ENCODE measurements at regions not wholly inside any gene's neighbourhood (a gene's known extent, or its start where the extent isn't known, plus 50 kb on each side); places are given as distances from the start of the nearest gene placed in this dataset.

DNA sequence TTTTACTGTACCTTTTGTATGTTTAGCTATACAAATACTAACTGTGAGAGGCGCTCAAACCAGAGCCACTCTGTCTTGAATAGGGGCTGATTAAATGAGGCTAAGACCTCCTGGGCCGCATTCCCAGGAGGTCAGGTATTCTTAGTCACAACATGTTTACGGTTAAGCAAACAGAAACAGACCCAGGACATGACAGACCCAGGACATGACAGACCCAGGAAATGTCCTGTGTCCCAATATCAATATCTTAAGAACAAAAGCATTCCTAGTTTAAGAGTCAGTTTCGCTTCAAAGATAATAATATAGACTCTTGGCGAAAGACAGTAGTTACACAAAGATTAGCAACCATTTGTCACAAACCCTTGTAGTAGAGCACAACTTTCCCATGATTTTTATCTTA is 304.5 kb downstream of the CCSER2 start:
- TF ChIP-seq, protein P1, sequence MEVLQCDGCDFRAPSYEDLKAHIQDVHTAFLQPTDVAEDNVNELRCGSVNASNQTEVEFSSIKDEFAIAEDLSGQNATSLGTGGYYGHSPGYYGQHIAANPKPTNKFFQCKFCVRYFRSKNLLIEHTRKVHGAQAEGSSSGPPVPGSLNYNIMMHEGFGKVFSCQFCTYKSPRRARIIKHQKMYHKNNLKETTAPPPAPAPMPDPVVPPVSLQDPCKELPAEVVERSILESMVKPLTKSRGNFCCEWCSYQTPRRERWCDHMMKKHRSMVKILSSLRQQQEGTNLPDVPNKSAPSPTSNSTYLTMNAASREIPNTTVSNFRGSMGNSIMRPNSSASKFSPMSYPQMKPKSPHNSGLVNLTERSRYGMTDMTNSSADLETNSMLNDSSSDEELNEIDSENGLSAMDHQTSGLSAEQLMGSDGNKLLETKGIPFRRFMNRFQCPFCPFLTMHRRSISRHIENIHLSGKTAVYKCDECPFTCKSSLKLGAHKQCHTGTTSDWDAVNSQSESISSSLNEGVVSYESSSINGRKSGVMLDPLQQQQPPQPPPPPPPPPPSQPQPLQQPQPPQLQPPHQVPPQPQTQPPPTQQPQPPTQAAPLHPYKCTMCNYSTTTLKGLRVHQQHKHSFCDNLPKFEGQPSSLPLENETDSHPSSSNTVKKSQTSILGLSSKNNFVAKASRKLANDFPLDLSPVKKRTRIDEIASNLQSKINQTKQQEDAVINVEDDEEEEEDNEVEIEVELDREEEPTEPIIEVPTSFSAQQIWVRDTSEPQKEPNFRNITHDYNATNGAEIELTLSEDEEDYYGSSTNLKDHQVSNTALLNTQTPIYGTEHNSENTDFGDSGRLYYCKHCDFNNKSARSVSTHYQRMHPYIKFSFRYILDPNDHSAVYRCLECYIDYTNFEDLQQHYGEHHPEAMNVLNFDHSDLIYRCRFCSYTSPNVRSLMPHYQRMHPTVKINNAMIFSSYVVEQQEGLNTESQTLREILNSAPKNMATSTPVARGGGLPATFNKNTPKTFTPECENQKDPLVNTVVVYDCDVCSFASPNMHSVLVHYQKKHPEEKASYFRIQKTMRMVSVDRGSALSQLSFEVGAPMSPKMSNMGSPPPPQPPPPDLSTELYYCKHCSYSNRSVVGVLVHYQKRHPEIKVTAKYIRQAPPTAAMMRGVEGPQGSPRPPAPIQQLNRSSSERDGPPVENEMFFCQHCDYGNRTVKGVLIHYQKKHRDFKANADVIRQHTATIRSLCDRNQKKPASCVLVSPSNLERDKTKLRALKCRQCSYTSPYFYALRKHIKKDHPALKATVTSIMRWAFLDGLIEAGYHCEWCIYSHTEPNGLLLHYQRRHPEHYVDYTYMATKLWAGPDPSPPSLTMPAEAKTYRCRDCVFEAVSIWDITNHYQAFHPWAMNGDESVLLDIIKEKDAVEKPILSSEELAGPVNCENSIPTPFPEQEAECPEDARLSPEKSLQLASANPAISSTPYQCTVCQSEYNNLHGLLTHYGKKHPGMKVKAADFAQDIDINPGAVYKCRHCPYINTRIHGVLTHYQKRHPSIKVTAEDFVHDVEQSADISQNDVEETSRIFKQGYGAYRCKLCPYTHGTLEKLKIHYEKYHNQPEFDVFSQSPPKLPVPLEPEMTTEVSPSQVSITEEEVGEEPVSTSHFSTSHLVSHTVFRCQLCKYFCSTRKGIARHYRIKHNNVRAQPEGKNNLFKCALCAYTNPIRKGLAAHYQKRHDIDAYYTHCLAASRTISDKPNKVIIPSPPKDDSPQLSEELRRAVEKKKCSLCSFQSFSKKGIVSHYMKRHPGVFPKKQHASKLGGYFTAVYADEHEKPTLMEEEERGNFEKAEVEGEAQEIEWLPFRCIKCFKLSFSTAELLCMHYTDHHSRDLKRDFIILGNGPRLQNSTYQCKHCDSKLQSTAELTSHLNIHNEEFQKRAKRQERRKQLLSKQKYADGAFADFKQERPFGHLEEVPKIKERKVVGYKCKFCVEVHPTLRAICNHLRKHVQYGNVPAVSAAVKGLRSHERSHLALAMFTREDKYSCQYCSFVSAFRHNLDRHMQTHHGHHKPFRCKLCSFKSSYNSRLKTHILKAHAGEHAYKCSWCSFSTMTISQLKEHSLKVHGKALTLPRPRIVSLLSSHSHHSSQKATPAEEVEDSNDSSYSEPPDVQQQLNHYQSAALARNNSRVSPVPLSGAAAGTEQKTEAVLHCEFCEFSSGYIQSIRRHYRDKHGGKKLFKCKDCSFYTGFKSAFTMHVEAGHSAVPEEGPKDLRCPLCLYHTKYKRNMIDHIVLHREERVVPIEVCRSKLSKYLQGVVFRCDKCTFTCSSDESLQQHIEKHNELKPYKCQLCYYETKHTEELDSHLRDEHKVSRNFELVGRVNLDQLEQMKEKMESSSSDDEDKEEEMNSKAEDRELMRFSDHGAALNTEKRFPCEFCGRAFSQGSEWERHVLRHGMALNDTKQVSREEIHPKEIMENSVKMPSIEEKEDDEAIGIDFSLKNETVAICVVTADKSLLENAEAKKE (CRISPR knock-in tag; IDR thresholded peaks at IDR 0.05) = no peak
- TF ChIP-seq CTCF (conservative IDR thresholded peaks at IDR 0.05; ENCODE audit: low read depth in 2 of 2) (no peak), POLR2AphosphoS5 (IDR thresholded peaks at IDR 0.05; ENCODE audit: low read depth) (no peak), EZH2phosphoT487 (IDR thresholded peaks at IDR 0.05; ENCODE audit: unreplicated experiment) (no peak), ZNF331 (CRISPR knock-in tag; IDR thresholded peaks at IDR 0.05; ENCODE audit: low read depth) (no peak), EZH2 (IDR thresholded peaks at IDR 0.05; ENCODE audit: low read depth, unreplicated experiment) (no peak), CREB1 (CRISPR knock-in tag; IDR thresholded peaks at IDR 0.05; ENCODE audit: low read depth) (no peak), NANOG (IDR thresholded peaks at IDR 0.05; ENCODE audit: borderline replicate concordance) (no peak), ZNF114 (CRISPR knock-in tag; IDR thresholded peaks at IDR 0.05) (no peak), JUNB (IDR thresholded peaks at IDR 0.05; ENCODE audit: unreplicated experiment) (no peak), STAT1 (IDR thresholded peaks at IDR 0.05; ENCODE audit: unreplicated experiment) (no peak)
- TF ChIP-seq, protein P2, sequence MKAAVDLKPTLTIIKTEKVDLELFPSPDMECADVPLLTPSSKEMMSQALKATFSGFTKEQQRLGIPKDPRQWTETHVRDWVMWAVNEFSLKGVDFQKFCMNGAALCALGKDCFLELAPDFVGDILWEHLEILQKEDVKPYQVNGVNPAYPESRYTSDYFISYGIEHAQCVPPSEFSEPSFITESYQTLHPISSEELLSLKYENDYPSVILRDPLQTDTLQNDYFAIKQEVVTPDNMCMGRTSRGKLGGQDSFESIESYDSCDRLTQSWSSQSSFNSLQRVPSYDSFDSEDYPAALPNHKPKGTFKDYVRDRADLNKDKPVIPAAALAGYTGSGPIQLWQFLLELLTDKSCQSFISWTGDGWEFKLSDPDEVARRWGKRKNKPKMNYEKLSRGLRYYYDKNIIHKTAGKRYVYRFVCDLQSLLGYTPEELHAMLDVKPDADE (IDR thresholded peaks at IDR 0.05) = no peak
- TF ChIP-seq, protein P3, sequence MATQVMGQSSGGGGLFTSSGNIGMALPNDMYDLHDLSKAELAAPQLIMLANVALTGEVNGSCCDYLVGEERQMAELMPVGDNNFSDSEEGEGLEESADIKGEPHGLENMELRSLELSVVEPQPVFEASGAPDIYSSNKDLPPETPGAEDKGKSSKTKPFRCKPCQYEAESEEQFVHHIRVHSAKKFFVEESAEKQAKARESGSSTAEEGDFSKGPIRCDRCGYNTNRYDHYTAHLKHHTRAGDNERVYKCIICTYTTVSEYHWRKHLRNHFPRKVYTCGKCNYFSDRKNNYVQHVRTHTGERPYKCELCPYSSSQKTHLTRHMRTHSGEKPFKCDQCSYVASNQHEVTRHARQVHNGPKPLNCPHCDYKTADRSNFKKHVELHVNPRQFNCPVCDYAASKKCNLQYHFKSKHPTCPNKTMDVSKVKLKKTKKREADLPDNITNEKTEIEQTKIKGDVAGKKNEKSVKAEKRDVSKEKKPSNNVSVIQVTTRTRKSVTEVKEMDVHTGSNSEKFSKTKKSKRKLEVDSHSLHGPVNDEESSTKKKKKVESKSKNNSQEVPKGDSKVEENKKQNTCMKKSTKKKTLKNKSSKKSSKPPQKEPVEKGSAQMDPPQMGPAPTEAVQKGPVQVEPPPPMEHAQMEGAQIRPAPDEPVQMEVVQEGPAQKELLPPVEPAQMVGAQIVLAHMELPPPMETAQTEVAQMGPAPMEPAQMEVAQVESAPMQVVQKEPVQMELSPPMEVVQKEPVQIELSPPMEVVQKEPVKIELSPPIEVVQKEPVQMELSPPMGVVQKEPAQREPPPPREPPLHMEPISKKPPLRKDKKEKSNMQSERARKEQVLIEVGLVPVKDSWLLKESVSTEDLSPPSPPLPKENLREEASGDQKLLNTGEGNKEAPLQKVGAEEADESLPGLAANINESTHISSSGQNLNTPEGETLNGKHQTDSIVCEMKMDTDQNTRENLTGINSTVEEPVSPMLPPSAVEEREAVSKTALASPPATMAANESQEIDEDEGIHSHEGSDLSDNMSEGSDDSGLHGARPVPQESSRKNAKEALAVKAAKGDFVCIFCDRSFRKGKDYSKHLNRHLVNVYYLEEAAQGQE (IDR thresholded peaks at IDR 0.05; ENCODE audit: unreplicated experiment) = no peak

Data from GM23338 (cell line).